Epithelial cell of proximal tubule (primary cell): ENCODE measurements at regions not wholly inside any gene's neighbourhood (a gene's known extent, or its start where the extent isn't known, plus 50 kb on each side); places are given as distances from the start of the nearest gene placed in this dataset.

Experiments used
- DNase-seq: peaks from one replicate; pipeline ENCODE4 v3.0.0-alpha.2; 2011; ENCODE audit warnings: low read depth
- H3K4me3 ChIP-seq: 2 replicates; pipeline ENCODE4 v1.5.1; 2011; ENCODE audit warnings: low read depth, mild to moderate bottlenecking, low read length
- TF ChIP-seq, protein P1 (sequence below): conservative IDR thresholded peaks from 2 replicates; pipeline ENCODE4 v1.5.1; 2012; ENCODE audit warnings: low read depth, mild to moderate bottlenecking, low read length

DNA sequence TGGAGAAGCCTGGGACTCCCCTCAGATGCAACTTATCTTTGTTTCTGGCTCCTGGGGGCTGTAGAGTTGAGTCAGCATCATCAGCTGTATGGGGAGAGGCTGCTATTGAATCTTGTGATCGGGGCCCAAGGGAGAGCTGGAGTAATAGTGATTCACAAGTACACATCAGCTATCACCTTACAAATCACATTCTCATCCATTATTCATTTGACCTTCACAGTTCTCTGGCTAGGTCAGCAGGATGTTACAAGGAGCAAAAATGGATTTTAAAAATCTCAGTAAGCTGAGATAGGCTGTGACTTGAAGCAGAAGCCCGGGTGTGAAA, 175.0 kb downstream of the OPA1 start:
- no peak for DNase-seq
- no peak overlapping the region for H3K4me3 ChIP-seq
- TF ChIP-seq, protein P1, sequence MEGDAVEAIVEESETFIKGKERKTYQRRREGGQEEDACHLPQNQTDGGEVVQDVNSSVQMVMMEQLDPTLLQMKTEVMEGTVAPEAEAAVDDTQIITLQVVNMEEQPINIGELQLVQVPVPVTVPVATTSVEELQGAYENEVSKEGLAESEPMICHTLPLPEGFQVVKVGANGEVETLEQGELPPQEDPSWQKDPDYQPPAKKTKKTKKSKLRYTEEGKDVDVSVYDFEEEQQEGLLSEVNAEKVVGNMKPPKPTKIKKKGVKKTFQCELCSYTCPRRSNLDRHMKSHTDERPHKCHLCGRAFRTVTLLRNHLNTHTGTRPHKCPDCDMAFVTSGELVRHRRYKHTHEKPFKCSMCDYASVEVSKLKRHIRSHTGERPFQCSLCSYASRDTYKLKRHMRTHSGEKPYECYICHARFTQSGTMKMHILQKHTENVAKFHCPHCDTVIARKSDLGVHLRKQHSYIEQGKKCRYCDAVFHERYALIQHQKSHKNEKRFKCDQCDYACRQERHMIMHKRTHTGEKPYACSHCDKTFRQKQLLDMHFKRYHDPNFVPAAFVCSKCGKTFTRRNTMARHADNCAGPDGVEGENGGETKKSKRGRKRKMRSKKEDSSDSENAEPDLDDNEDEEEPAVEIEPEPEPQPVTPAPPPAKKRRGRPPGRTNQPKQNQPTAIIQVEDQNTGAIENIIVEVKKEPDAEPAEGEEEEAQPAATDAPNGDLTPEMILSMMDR = no peak

DNA sequence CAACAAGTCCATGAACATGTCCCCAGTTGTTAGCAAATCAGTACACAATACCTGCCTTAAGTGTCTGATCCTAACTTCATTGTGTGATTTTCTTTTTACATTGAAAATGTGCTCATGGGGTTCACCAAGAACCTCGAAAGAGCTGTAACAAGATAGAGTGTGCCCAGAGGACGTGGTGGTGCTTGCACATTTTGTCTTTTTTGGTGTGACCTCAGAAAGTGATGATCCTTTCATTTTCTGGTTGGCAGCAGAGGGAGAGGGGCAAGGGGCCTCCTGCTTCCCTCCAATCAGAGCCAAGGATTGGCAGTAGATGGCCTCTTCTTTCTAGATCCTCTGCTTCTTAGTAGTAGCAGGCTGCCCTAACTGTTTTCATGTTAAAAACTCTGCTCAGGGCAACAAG, 176.4 kb downstream of the OPA1 start:
- TF ChIP-seq, protein P1 = no peak
- no peak overlapping the region for H3K4me3 ChIP-seq
- DNase-seq = no peak

DNA sequence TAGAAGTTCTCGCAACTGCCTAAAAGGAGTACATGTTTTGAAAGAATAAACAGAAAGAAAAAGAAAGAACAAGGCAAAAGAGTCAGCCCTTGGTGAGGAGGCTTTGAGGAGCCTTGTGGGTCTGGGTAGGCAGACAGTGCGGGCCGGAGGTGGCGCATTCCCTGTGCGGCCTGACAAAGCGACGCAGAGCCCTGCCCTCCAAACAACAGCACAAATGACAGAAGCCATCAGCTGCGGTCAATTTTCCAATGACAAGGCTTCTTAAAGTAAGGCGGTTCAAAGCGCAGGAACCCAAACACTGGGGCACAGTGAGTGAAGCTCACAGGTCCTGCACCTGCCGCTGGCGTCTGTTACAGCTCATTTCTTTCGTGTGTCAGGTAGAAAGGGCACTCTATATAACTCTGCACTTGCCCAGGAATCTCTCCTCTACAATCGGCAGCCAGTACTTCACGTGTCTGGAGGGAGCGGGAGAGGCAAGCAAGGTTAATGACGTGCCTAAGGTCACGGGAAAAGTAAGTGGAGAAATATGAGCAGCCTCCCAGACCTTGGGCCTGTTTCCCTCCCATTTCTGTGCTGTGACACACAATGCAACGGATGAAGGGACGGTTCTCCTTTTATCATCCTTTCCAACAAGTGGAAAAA, 178.1 kb downstream of the OPA1 start:
- no peak for DNase-seq
- TF ChIP-seq, protein P1 = no peak
- H3K4me3 ChIP-seq = no peak overlapping the region

DNA sequence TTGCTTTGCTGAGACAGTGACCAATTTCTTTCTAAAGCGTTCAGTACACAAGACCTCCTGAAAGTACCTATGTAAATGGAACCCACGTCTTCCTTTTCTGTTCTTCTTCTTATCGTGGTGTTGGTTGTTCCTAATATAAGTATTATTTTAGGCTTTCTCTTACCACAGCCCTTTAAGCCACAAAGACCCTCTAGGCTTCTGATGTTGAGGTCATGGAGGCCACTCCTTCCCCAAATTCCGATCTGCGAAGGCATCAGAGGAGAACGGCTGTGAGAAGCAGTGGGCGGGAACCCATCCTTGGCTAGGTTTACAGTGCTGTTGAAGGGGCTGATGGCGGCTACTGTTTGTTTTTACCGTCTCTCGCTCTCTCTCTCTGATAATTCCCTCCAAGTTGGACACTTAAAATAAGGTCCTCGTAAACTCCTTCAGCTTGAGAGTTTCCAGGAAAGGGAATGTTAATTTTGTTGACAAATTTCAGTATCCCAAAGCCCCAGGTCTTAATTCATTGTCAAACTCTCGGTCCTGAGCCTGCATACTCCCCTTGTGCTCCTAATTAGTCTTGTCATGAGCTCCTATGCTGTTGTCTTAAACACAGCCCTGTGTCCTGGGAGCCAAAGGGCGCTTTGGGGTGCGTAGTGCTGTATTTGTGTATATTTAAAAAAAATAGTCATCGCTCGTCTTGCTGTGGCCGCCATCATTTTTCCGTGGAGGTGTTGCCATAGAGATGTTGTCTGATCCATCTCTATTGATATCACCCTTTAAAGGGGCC, 178.8 kb downstream of the OPA1 start:
- no peak for DNase-seq
- TF ChIP-seq, protein P1 = no peak
- no peak overlapping the region for H3K4me3 ChIP-seq

DNA sequence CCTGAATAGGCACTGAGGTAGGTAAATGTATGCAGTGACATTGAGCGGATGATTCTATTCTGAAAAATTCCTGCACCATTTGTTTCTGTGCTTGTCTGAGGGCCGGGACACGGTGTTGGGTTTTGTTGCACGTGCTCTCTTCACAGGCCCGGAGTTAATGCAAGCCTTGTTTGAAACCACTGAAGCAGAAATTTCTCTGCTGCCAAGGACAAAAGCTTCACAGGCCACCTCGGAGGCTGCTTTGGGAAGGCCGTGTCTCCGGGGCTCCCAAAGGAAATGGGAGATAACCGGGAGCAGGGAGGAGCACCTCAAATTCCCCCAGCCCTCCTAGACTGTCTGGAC, 179.4 kb downstream of the OPA1 start:
- DNase-seq = no peak

DNA sequence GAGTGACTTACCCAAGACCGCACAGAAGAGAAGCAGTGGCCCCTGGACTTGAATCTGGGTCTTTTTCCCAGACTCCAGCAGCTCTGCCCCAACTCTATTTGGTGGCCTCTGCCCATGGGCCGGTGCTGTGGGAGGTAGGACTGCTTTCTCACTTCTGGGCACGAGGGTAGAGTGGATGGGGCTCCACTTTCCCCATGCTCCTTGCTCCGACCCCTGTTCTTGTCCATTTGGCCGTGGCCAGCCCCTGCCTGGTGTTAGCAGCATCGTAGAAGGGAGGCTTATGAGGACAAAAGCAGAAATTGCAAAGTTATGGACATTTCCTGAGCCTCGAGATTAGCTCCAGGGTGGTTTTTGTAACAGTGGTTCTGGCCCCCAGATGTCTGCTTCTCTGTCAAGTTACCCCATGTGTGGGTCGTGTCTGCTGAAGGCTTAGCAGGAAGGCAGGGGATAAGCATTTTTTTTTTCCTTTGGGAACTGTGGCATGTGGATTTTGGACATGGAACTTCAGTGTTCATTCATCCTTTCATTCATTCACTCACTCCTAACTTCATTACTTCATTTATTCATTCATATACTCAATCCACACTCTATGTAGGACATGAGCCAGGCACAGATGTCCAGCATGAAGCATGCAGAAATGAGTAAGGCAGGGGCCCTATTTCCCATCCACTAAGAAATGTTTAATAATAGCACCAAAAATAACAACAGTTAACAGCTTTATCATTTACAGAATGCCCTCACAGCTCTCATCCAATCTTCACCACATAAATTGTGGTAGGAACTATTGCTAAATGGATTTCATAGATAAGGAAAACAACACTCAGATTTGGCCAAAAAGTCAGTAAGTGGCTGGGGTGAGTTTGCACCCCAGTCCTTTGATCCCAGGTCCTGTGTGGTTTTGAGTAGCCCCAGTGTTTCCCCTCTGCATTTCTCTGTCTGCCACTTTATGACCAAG, 180.5 kb downstream of the OPA1 start:
- H3K4me3 ChIP-seq = no peak overlapping the region
- TF ChIP-seq, protein P1 = no peak
- no peak for DNase-seq

More for the DNA sequence above, 179.4 kb downstream of the OPA1 start:
- TF ChIP-seq, protein P1 = no peak
- H3K4me3 ChIP-seq = no peak overlapping the region
